HCT116 (cell line): ENCODE measurements at regions not wholly inside any gene's neighbourhood (a gene's known extent, or its start where the extent isn't known, plus 50 kb on each side); places are given as distances from the start of the nearest gene placed in this dataset.

Source experiments
- ATAC-seq: fragments of 200-7000 bp; cut with Tn5 transposase; 2 replicates; pipeline ENCODE4 v1.9.1; 2020; ENCODE audit warnings: mild to moderate bottlenecking, moderate library complexity
- BruUV-seq: library from RNA; stranded (reverse); fragments of 400-500 nt; replicated peaks from 2 replicates; lab custom pipeline; 2021; lab: Mats Ljungman, UMichigan
- CTCF ChIA-PET: fragments of 300-600 bp; sonication (Branson Sonifier 250); formaldehyde crosslinking; loops from one replicate; lab custom pipeline; 2021; ENCODE audit warnings: antibody characterized with exemption; lab: Charles Lee
- POLR2A ChIA-PET: fragments of 300-600, 350-600 bp; sonication (Branson Sonifier 250); formaldehyde crosslinking; loops from one replicate; lab custom pipeline; 2021; ENCODE audit warnings: antibody characterized with exemption; lab: Charles Lee
- RAD21 ChIA-PET, 2 experiments: fragments of 300-600 bp; sonication (Branson Sonifier 250); formaldehyde crosslinking; loops; one replicate each; lab custom pipeline; 2023; ENCODE audit warnings: low total read pairs in 2 of 2; ENCODE audit not compliant: uncharacterized antibody in 2 of 2, unreplicated experiment in 2 of 2, low non-redundant PET in 1 of 2; lab: Charles Lee
- DNase-seq: peaks from one replicate; pipeline ENCODE4 v3.0.0-alpha.2; 2010; ENCODE audit warnings: low read depth, low spot score
- H2AFZ ChIP-seq: fragments of 200-600 bp; shearing (Covaris generic), sonication (generic); 2 replicates; pipeline ENCODE4 v1.6.1; 2017; ENCODE audit warnings: low read depth, mixed run types, mixed read lengths, antibody characterized with exemption, low read length; ENCODE audit not compliant: poor library complexity, severe bottlenecking
- H3K27ac ChIP-seq: 2 replicates; pipeline ENCODE4 v1.5.1; 2012; ENCODE audit warnings: low read depth, low read length
- H3K27me3 ChIP-seq: fragments of 200-600 bp; sonication (generic); 2 replicates; pipeline ENCODE4 v1.6.1; 2016; ENCODE audit warnings: mixed run types, low read length, mixed read lengths; ENCODE audit not compliant: insufficient read depth
- H3K36me3 ChIP-seq, 2 experiments: fragments of 200-500 bp in 1 of 2; fragments of 200-600 bp in 1 of 2; sonication (Bioruptor generic) in 1 of 2; sonication (generic) in 1 of 2; 2 replicates each; pipeline versions ENCODE4 v1.5.1 to v1.6.1; 2014 to 2016; ENCODE audit warnings: low read length in 2 of 2, inconsistent platforms in 1 of 2, mixed read lengths in 1 of 2, mixed run types in 1 of 2; ENCODE audit not compliant: insufficient read depth in 2 of 2, control insufficient read depth in 1 of 2
- H3K4me1 ChIP-seq, 2 experiments: fragments of 200-600 bp in 1 of 2; sonication (generic) in 1 of 2; 2 replicates each; pipeline versions ENCODE4 v1.5.1 to v1.6.1; 2012 to 2017; ENCODE audit warnings: low read length in 2 of 2, inconsistent platforms in 1 of 2, mild to moderate bottlenecking in 1 of 2, mixed read lengths in 1 of 2, mixed run types in 1 of 2, moderate library complexity in 1 of 2; ENCODE audit not compliant: insufficient read depth in 2 of 2, control insufficient read depth in 1 of 2
- H3K4me2 ChIP-seq: fragments of 200-600 bp; sonication (generic); 2 replicates; pipeline ENCODE4 v1.6.1; 2017; ENCODE audit warnings: mixed run types, low read length, mixed read lengths
- H3K4me3 ChIP-seq, 2 experiments: fragments of 200-600 bp in 1 of 2; sonication (generic) in 1 of 2; replicated peaks in 1 of 2; 2 replicates each; pipeline ENCODE4 v1.5.1; 2011 to 2016; ENCODE audit warnings: low read length in 2 of 2, control low read depth in 1 of 2, low read depth in 1 of 2, mild to moderate bottlenecking in 1 of 2, mixed read lengths in 1 of 2, mixed run types in 1 of 2
- H3K79me2 ChIP-seq: fragments of 200-600 bp; sonication (generic); 2 replicates; pipeline ENCODE4 v1.6.1; 2017; ENCODE audit warnings: mild to moderate bottlenecking, mixed run types, low read length, moderate library complexity, mixed read lengths; ENCODE audit not compliant: insufficient read depth
- H3K9ac ChIP-seq: fragments of 200-600 bp; sonication (generic); 2 replicates; pipeline ENCODE4 v1.6.1; 2016; ENCODE audit warnings: low read length, mixed read lengths
- H3K9me2 ChIP-seq: fragments of 200-600 bp; sonication (generic), shearing (Covaris generic); 2 replicates; pipeline ENCODE4 v1.6.1; 2017; ENCODE audit warnings: mixed run types, mild to moderate bottlenecking, moderate library complexity; ENCODE audit not compliant: insufficient read depth
- H3K9me3 ChIP-seq, 2 experiments: fragments of 200-500 bp in 1 of 2; fragments of 200-600 bp in 1 of 2; sonication (Bioruptor generic) in 1 of 2; sonication (generic) in 1 of 2; 2 replicates each; pipeline ENCODE4 v1.6.1; 2014 to 2017; ENCODE audit warnings: low read length in 2 of 2, mixed read lengths in 2 of 2, inconsistent platforms in 1 of 2, low read depth in 1 of 2, mild to moderate bottlenecking in 1 of 2, mixed run types in 1 of 2, moderate library complexity in 1 of 2; ENCODE audit not compliant: control insufficient read depth in 1 of 2, insufficient read depth in 1 of 2
- H4K20me1 ChIP-seq: fragments of 200-600 bp; sonication (generic), shearing (Covaris generic); 2 replicates; pipeline ENCODE4 v1.6.1; 2017; ENCODE audit warnings: mixed run types, mild to moderate bottlenecking, moderate library complexity; ENCODE audit not compliant: insufficient read depth
- EGR1 ChIP-seq: IDR thresholded peaks from 2 replicates; pipeline ENCODE4 v1.6.1; 2012; ENCODE audit warnings: low read depth
- ELF1 ChIP-seq: IDR thresholded peaks from 2 replicates; pipeline ENCODE4 v1.6.1; 2012; ENCODE audit warnings: low read depth, borderline replicate concordance
- EZH2 ChIP-seq: fragments of 200-600 bp; sonication (generic); IDR thresholded peaks from 2 replicates; pipeline ENCODE4 v1.6.1; 2017; ENCODE audit warnings: antibody characterized with exemption, mixed run types
- EZH2phosphoT487 ChIP-seq: fragments of 200-600 bp; IDR thresholded peaks from 2 replicates; pipeline ENCODE4 v1.6.1; 2018; ENCODE audit warnings: antibody characterized with exemption, borderline replicate concordance
- FOSL1 ChIP-seq: IDR thresholded peaks from 2 replicates; pipeline ENCODE4 v1.6.1; 2012; ENCODE audit warnings: low read depth
- JUND ChIP-seq: IDR thresholded peaks from 2 replicates; pipeline ENCODE4 v1.6.1; 2012
- POLR2AphosphoS5 ChIP-seq: IDR thresholded peaks from 2 replicates; pipeline ENCODE4 v1.6.1; 2011; ENCODE audit warnings: mild to moderate bottlenecking, low read depth, low read length, moderate library complexity
- RAD21 ChIP-seq: IDR thresholded peaks from 2 replicates; pipeline ENCODE4 v1.6.1; 2012; ENCODE audit warnings: low read depth, mild to moderate bottlenecking
- SP1 ChIP-seq: IDR thresholded peaks from 2 replicates; pipeline ENCODE4 v1.6.1; 2012; ENCODE audit warnings: low read depth
- YY1 ChIP-seq: IDR thresholded peaks from 2 replicates; pipeline ENCODE4 v1.6.1; 2011; ENCODE audit warnings: low read length, low read depth, moderate library complexity, mild to moderate bottlenecking; ENCODE audit not compliant: insufficient replicate concordance; ENCODE audit errors: extremely low read depth
- intact Hi-C: fragments of 100-400 bp; cut with micrococcal nuclease; formaldehyde crosslinking; loops from 2 replicates; pipeline ENCODE4 v1.10.0; 2022
- TF ChIP-seq, protein P1 (sequence below), 3 experiments: fragments of 200-600 bp in 1 of 3; sonication (generic) in 1 of 3; IDR thresholded peaks in 2 of 3; conservative IDR thresholded peaks in 1 of 3; 2 replicates each; pipeline ENCODE4 v1.5.1; 2012 to 2017; ENCODE audit warnings: low read depth in 2 of 3, low read length in 2 of 3, antibody characterized with exemption in 1 of 3, borderline replicate concordance in 1 of 3, control low read depth in 1 of 3, mild to moderate bottlenecking in 1 of 3, mixed read lengths in 1 of 3, mixed run types in 1 of 3, moderate library complexity in 1 of 3; ENCODE audit not compliant: insufficient read depth in 1 of 3

DNA sequence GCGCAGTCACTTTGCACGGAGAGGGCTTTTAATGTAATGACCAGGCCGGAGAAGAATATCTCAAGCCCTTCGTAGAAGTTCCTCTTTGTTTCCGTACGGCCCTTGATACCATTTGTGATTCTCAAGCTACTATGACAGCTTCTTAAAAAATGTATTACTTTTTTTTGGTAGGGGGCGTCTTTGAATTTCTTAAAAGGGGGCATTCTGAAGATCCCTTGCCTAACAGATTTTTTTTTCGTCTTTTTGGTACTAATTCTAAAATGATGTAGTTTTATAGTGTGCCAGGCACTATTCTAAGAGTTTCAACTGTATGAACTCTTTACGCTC is 614.0 kb downstream of the MCTP2 start (continued):
- no peak for TF ChIP-seq JUND
- no peak for TF ChIP-seq ELF1
- no peak for TF ChIP-seq YY1
- TF ChIP-seq RAD21: no peak
- no peak for TF ChIP-seq EGR1

DNA sequence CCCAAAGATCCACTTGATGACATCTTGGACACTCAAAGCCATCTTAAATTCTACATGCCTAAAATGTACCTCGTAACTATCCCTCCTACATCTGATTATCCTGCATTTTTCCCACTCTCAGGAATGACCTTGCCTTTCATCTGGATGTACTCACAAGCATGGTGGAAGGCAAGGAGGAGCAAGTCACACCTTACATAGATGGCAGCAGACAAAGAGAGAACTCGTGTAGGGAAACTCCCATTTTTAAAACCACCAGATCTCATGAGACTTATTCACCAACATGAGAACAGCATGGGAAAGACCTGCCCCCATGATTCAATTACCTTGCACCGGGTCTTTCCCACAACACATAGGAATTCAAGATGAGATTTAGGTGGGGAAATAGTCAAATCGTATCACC is 616.0 kb downstream of the MCTP2 start:
- H4K20me1 ChIP-seq: no peaks in the 10 kb centered on the region
- H3K4me3 ChIP-seq: no peak overlapping the region
- H3K27ac ChIP-seq: no peak overlapping the region
- no peak overlapping the region for H3K9ac ChIP-seq
- no peak for DNase-seq
- TF ChIP-seq EGR1 (no peak), EZH2phosphoT487 (no peak), EZH2 (no peak), POLR2AphosphoS5 (no peak), FOSL1 (no peak), SP1 (no peak)
- TF ChIP-seq, protein P1, sequence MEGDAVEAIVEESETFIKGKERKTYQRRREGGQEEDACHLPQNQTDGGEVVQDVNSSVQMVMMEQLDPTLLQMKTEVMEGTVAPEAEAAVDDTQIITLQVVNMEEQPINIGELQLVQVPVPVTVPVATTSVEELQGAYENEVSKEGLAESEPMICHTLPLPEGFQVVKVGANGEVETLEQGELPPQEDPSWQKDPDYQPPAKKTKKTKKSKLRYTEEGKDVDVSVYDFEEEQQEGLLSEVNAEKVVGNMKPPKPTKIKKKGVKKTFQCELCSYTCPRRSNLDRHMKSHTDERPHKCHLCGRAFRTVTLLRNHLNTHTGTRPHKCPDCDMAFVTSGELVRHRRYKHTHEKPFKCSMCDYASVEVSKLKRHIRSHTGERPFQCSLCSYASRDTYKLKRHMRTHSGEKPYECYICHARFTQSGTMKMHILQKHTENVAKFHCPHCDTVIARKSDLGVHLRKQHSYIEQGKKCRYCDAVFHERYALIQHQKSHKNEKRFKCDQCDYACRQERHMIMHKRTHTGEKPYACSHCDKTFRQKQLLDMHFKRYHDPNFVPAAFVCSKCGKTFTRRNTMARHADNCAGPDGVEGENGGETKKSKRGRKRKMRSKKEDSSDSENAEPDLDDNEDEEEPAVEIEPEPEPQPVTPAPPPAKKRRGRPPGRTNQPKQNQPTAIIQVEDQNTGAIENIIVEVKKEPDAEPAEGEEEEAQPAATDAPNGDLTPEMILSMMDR (IDR thresholded peaks at IDR 0.05 in 2 of 3, conservative IDR thresholded peaks at IDR 0.05 in 1 of 3; ENCODE audit: borderline replicate concordance in 1 of 3, insufficient read depth in 1 of 3, low read depth in 2 of 3, low read length in 2 of 3): no peak
- H3K4me2 ChIP-seq: no peak overlapping the region
- H3K4me1 ChIP-seq: no peaks in the 10 kb centered on the region
- ChIA-PET RAD21 (no interaction called here), POLR2A (no interaction called here), CTCF (no interaction called here)
- intact Hi-C loops: no loop called here
- H3K36me3 ChIP-seq: no peaks in the 10 kb centered on the region
- H3K9me2 ChIP-seq: no peaks in the 10 kb centered on the region
- ATAC-seq: no peak
- H2AFZ ChIP-seq: no peak overlapping the region
- H3K9me3 ChIP-seq: no peaks in the 10 kb centered on the region
- no TSS peak for BruUV-seq
- H3K79me2 ChIP-seq: no peaks in the 10 kb centered on the region
- no peaks in the 10 kb centered on the region for H3K27me3 ChIP-seq
